B cell (primary cell): ENCODE measurements at regions not wholly inside any gene's neighbourhood (a gene's known extent, or its start where the extent isn't known, plus 50 kb on each side); places are given as distances from the start of the nearest gene placed in this dataset.

Experiments used
- CTCF ChIP-seq: fragments of 200-600 bp; IDR thresholded peaks from one replicate; pipeline ENCODE4 v1.8.0; 2022; ENCODE audit warnings: antibody characterized with exemption, mild to moderate bottlenecking
- EZH2 ChIP-seq: IDR thresholded peaks from 2 replicates; pipeline ENCODE4 v1.6.1; 2012; ENCODE audit warnings: borderline replicate concordance, low read depth, mild to moderate bottlenecking, moderate library complexity, low read length; ENCODE audit not compliant: insufficient read depth, poor library complexity, severe bottlenecking

DNA sequence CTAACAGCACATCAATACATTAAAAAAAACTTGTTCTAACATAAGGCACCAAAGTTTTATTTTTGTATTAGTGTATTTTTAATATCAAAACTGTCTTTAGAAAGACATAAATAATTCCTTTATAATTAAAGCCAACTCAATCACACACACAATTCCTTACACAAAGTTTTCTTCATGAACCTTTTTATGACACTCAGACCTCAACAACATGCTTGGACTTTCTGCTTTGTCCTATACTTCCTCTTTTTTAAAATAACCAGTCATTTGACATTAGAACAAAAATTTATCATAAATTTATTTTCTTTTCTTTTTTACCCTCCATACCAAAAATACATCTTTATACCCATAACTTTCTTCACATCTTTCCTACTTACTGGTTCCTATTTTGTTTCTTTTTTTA is 292.0 kb upstream of the ARID1B start:
- TF ChIP-seq CTCF (no peak), EZH2 (no peak)
